ENCODE measurements at regions not wholly inside any gene's neighbourhood (a gene's known extent, or its start where the extent isn't known, plus 50 kb on each side); places are given as distances from the start of the nearest gene placed in this dataset.

DNA sequence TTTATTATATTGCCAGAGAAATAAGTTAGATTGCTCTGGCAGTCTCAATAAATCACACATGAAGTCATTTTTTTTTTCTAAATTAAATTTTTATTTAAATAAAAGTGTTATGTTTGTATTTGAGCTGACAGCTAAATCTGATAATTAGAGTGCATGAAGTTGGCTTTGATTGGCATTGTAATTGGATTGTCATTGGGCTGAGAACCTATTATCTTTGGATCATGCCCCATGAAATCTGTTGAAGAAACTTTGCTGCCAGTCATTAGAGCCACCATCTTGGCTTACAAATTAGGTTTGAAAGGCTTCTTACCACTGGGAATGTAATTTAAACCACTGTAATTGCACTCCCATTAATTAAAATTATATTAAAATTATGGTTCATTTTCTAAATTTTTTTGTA, 507.9 kb upstream of the FANCL start:
- no peak for TF ChIP-seq POLR2AphosphoS5 (IDR thresholded peaks at IDR 0.05)
- TF ChIP-seq, protein P1, sequence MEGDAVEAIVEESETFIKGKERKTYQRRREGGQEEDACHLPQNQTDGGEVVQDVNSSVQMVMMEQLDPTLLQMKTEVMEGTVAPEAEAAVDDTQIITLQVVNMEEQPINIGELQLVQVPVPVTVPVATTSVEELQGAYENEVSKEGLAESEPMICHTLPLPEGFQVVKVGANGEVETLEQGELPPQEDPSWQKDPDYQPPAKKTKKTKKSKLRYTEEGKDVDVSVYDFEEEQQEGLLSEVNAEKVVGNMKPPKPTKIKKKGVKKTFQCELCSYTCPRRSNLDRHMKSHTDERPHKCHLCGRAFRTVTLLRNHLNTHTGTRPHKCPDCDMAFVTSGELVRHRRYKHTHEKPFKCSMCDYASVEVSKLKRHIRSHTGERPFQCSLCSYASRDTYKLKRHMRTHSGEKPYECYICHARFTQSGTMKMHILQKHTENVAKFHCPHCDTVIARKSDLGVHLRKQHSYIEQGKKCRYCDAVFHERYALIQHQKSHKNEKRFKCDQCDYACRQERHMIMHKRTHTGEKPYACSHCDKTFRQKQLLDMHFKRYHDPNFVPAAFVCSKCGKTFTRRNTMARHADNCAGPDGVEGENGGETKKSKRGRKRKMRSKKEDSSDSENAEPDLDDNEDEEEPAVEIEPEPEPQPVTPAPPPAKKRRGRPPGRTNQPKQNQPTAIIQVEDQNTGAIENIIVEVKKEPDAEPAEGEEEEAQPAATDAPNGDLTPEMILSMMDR (IDR thresholded peaks at IDR 0.05), result no peak
